ENCODE measurements at regions not wholly inside any gene's neighbourhood (a gene's known extent, or its start where the extent isn't known, plus 50 kb on each side); places are given as distances from the start of the nearest gene placed in this dataset.
A peak's percentile ranks its signal among the peaks of the same experiment; 100 is the strongest.

- Mint-ChIP-seq H3K4me1 (ENCODE audit: low read depth in 2 of 2) (peaks cover 7 to 12% of the 10 kb centered on the region in 2 donors), H3K27me3 (peaks cover 58 to 80% of the 10 kb centered on the region in 2 donors), H3K4me3 (no peak overlapping the region), H3K27ac (no peak overlapping the region), H3K36me3 (peaks cover 23% of the 10 kb centered on the region), H3K9me3 (peaks cover 5% of the 10 kb centered on the region)
- DNase-seq (ENCODE audit: low spot score) (no peak), ATAC-seq (no peak)
Observed at GRCh38 chr2:11998626-11999378, 252.4 kb downstream of the LPIN1 start.

GRCh38 chr2:12001621-12002020, 255.2 kb downstream of the LPIN1 start:
- H3K36me3 Mint-ChIP-seq, result peaks cover 10% of the 10 kb centered on the region
- H3K9me3 Mint-ChIP-seq, result peaks cover 5% of the 10 kb centered on the region
- H3K27me3 Mint-ChIP-seq, result peaks cover 54 to 86% of the 10 kb centered on the region in 2 donors
- no peak overlapping the region for H3K27ac Mint-ChIP-seq
- no peak for DNase-seq (ENCODE audit: low spot score)
- no peak overlapping the region for H3K4me3 Mint-ChIP-seq
- H3K4me1 Mint-ChIP-seq (ENCODE audit: low read depth in 2 of 2), result peaks cover 26 to 27% of the 10 kb centered on the region in 2 donors
- no peak for ATAC-seq

GRCh38 chr2:12002215-12002614, 255.8 kb downstream of the LPIN1 start:
- peaks cover 10% of the 10 kb centered on the region for H3K36me3 Mint-ChIP-seq

GRCh38 chr2:12004713-12005112, 258.3 kb downstream of the LPIN1 start:
- peaks cover 10% of the 10 kb centered on the region for H3K36me3 Mint-ChIP-seq
- peak overlapping the region; percentile 15 for H3K4me3 Mint-ChIP-seq
- H3K9me3 Mint-ChIP-seq, result peaks cover 5% of the 10 kb centered on the region
- ATAC-seq, result no peak
- peaks cover 62 to 98% of the 10 kb centered on the region in 2 donors for H3K27me3 Mint-ChIP-seq
- peaks cover 32 to 40% of the 10 kb centered on the region in 2 donors for H3K4me1 Mint-ChIP-seq (ENCODE audit: low read depth in 2 of 2)
- H3K27ac Mint-ChIP-seq, result no peak overlapping the region
- DNase-seq (ENCODE audit: low spot score), result no peak

More at GRCh38 chr2:12002215-12002614, 255.8 kb downstream of the LPIN1 start:
- no peak overlapping the region for H3K27ac Mint-ChIP-seq
- no peak overlapping the region for H3K4me3 Mint-ChIP-seq
- peaks cover 5% of the 10 kb centered on the region for H3K9me3 Mint-ChIP-seq
- H3K27me3 Mint-ChIP-seq, result peaks cover 57 to 92% of the 10 kb centered on the region in 2 donors
- DNase-seq (ENCODE audit: low spot score) (no peak), ATAC-seq (no peak)
- H3K4me1 Mint-ChIP-seq (ENCODE audit: low read depth in 2 of 2), result peaks cover 26 to 28% of the 10 kb centered on the region in 2 donors

- peaks cover 62 to 98% of the 10 kb centered on the region in 2 donors for H3K27me3 Mint-ChIP-seq
Observed at GRCh38 chr2:12005886-12006681, 259.7 kb downstream of the LPIN1 start.

GRCh38 chr2:12006850-12007249, 260.4 kb downstream of the LPIN1 start:
- peaks cover 61 to 98% of the 10 kb centered on the region in 2 donors for H3K27me3 Mint-ChIP-seq
- no peaks in the 10 kb centered on the region for H3K9me3 Mint-ChIP-seq
- DNase-seq (ENCODE audit: low spot score) (no peak), ATAC-seq (no peak)
- H3K27ac Mint-ChIP-seq, result no peak overlapping the region
- no peak overlapping the region for H3K4me3 Mint-ChIP-seq
- H3K4me1 Mint-ChIP-seq (ENCODE audit: low read depth in 2 of 2), result peaks cover 26 to 34% of the 10 kb centered on the region in 2 donors
- no peaks in the 10 kb centered on the region for H3K36me3 Mint-ChIP-seq

More at GRCh38 chr2:12005886-12006681, 259.7 kb downstream of the LPIN1 start:
- Mint-ChIP-seq H3K4me3 (no peak overlapping the region), H3K36me3 (peaks cover 3% of the 10 kb centered on the region), H3K27ac (peak overlapping the region; percentile 57 to 65), H3K4me1 (ENCODE audit: low read depth in 2 of 2) (peaks cover 27 to 35% of the 10 kb centered on the region in 2 donors), H3K9me3 (peaks cover under 1% of the 10 kb centered on the region)
- ATAC-seq, result peak; percentile 96 to 97
- DNase-seq (ENCODE audit: low spot score), result peak; percentile 89

GRCh38 chr2:12007282-12007681, 260.9 kb downstream of the LPIN1 start:
- peaks cover 60 to 98% of the 10 kb centered on the region in 2 donors for H3K27me3 Mint-ChIP-seq
- peaks cover 25 to 34% of the 10 kb centered on the region in 2 donors for H3K4me1 Mint-ChIP-seq (ENCODE audit: low read depth in 2 of 2)
- DNase-seq (ENCODE audit: low spot score), result no peak
- H3K9me3 Mint-ChIP-seq, result no peaks in the 10 kb centered on the region
- no peak for ATAC-seq
- H3K4me3 Mint-ChIP-seq, result no peak overlapping the region
- H3K36me3 Mint-ChIP-seq, result no peaks in the 10 kb centered on the region
- H3K27ac Mint-ChIP-seq, result no peak overlapping the region

- peaks cover 56 to 98% of the 10 kb centered on the region in 2 donors for H3K27me3 Mint-ChIP-seq
- H3K27ac Mint-ChIP-seq, result no peak overlapping the region
- H3K4me3 Mint-ChIP-seq, result no peak overlapping the region
- ATAC-seq (no peak), DNase-seq (ENCODE audit: low spot score) (no peak)
- H3K36me3 Mint-ChIP-seq, result no peaks in the 10 kb centered on the region
- peaks cover 24 to 34% of the 10 kb centered on the region in 2 donors for H3K4me1 Mint-ChIP-seq (ENCODE audit: low read depth in 2 of 2)
- H3K9me3 Mint-ChIP-seq, result no peaks in the 10 kb centered on the region
Observed at GRCh38 chr2:12008425-12009061, 262.1 kb downstream of the LPIN1 start.

- H3K36me3 Mint-ChIP-seq, result no peaks in the 10 kb centered on the region
- no peaks in the 10 kb centered on the region for H3K9me3 Mint-ChIP-seq
- peaks cover 24 to 34% of the 10 kb centered on the region in 2 donors for H3K4me1 Mint-ChIP-seq (ENCODE audit: low read depth in 2 of 2)
- no peak overlapping the region for H3K4me3 Mint-ChIP-seq
- H3K27ac Mint-ChIP-seq, result no peak overlapping the region
- DNase-seq (ENCODE audit: low spot score) (no peak), ATAC-seq (no peak)
- H3K27me3 Mint-ChIP-seq, result peaks cover 60 to 99% of the 10 kb centered on the region in 2 donors
Observed at GRCh38 chr2:12009323-12009905, 263.0 kb downstream of the LPIN1 start.

GRCh38 chr2:12010059-12010458, 263.6 kb downstream of the LPIN1 start:
- no peak for DNase-seq (ENCODE audit: low spot score)
- Mint-ChIP-seq H3K27me3 (peaks cover 59 to 93% of the 10 kb centered on the region in 2 donors), H3K4me3 (no peak overlapping the region), H3K9me3 (no peaks in the 10 kb centered on the region), H3K36me3 (no peaks in the 10 kb centered on the region), H3K27ac (no peak overlapping the region), H3K4me1 (ENCODE audit: low read depth in 2 of 2) (peaks cover 20 to 29% of the 10 kb centered on the region in 2 donors)
- no peak for ATAC-seq

GRCh38 chr2:12010779-12011178, 264.3 kb downstream of the LPIN1 start:
- H3K9me3 Mint-ChIP-seq, result no peaks in the 10 kb centered on the region
- ATAC-seq, result no peak
- DNase-seq (ENCODE audit: low spot score), result no peak
- no peaks in the 10 kb centered on the region for H3K36me3 Mint-ChIP-seq
- peaks cover 16 to 22% of the 10 kb centered on the region in 2 donors for H3K4me1 Mint-ChIP-seq (ENCODE audit: low read depth in 2 of 2)
- no peak overlapping the region for H3K4me3 Mint-ChIP-seq
- no peak overlapping the region for H3K27ac Mint-ChIP-seq
- peaks cover 62 to 89% of the 10 kb centered on the region in 2 donors for H3K27me3 Mint-ChIP-seq

- H3K4me1 Mint-ChIP-seq (ENCODE audit: low read depth in 2 of 2), result peaks cover 23 to 24% of the 10 kb centered on the region in 2 donors
- ATAC-seq (no peak), DNase-seq (ENCODE audit: low spot score) (no peak)
- H3K27me3 Mint-ChIP-seq, result peaks cover 72 to 88% of the 10 kb centered on the region in 2 donors
- no peak overlapping the region for H3K27ac Mint-ChIP-seq
- no peaks in the 10 kb centered on the region for H3K9me3 Mint-ChIP-seq
- H3K4me3 Mint-ChIP-seq, result no peak overlapping the region
- H3K36me3 Mint-ChIP-seq, result no peaks in the 10 kb centered on the region
Observed at GRCh38 chr2:12014088-12014960, 267.9 kb downstream of the LPIN1 start.

Measured in natural killer cell treated with Interleukin-12 subunit alpha and Interleukin-12 subunit beta and Interleukin-15 and Interleukin-18, amount 100 ng/mL, for 72 hours (primary cell).